GM19372 (cell line): ENCODE measurements at regions not wholly inside any gene's neighbourhood (a gene's known extent, or its start where the extent isn't known, plus 50 kb on each side); places are given as distances from the start of the nearest gene placed in this dataset.
"Not testable (repeated sequence)": the region's sequence is repeated elsewhere in the genome, so short reads cannot be mapped to it uniquely, and the experiment has no call there.

Experiments
- ATAC-seq: cut with Tn5 transposase; IDR thresholded peaks from one replicate; pipeline ENCODE4 v1.9.1; 2021; ENCODE audit warnings: mild to moderate bottlenecking, low read depth, moderate library complexity; ENCODE audit not compliant: unreplicated experiment

GRCh38 chr6:164749221-164750064 lies 560.0 kb downstream of the C6orf118 start:
- ATAC-seq = no peak

- no peak for ATAC-seq
Observed at GRCh38 chr6:164744301-164744700, 565.1 kb downstream of the C6orf118 start.

- no peak for ATAC-seq
Observed at GRCh38 chr6:164741938-164742451, 567.4 kb downstream of the C6orf118 start.

GRCh38 chr6:164736090-164736489 lies 573.3 kb downstream of the C6orf118 start:
- not testable (repeated sequence) for ATAC-seq

- no peak for ATAC-seq
Observed at GRCh38 chr6:164731539-164731938, 577.9 kb downstream of the C6orf118 start.

- ATAC-seq = no peak
Observed at GRCh38 chr6:164721460-164721859, 587.9 kb downstream of the C6orf118 start.

- ATAC-seq = no peak
Observed at GRCh38 chr6:164700497-164700896, 608.9 kb downstream of the C6orf118 start.

- ATAC-seq = no peak
Observed at GRCh38 chr6:164695896-164696295, 613.5 kb downstream of the C6orf118 start.

GRCh38 chr6:164694386-164694785 lies 615.0 kb downstream of the C6orf118 start:
- ATAC-seq = no peak

- ATAC-seq = no peak
Observed at GRCh38 chr6:164693944-164694343, 615.5 kb downstream of the C6orf118 start.

- ATAC-seq = no peak
Observed at GRCh38 chr6:164692772-164693510, 616.5 kb downstream of the C6orf118 start.

- ATAC-seq = no peak
Observed at GRCh38 chr6:164690702-164691500, 618.5 kb downstream of the C6orf118 start.

- no peak for ATAC-seq
Observed at GRCh38 chr6:164690241-164690640, 619.2 kb downstream of the C6orf118 start.

GRCh38 chr6:164665328-164665727 lies 644.1 kb downstream of the C6orf118 start:
- no peak for ATAC-seq

GRCh38 chr6:164663634-164664033 lies 645.8 kb downstream of the C6orf118 start:
- no peak for ATAC-seq

- no peak for ATAC-seq
Observed at GRCh38 chr6:164661716-164662115, 647.7 kb downstream of the C6orf118 start.

- ATAC-seq = no peak
Observed at GRCh38 chr6:164660781-164661180, 648.6 kb downstream of the C6orf118 start.

- ATAC-seq = no peak
Observed at GRCh38 chr6:164640956-164641355, 668.4 kb downstream of the C6orf118 start.

GRCh38 chr6:164628302-164628931 lies 681.0 kb downstream of the C6orf118 start:
- ATAC-seq = no peak

GRCh38 chr6:164616917-164617524 lies 692.4 kb downstream of the C6orf118 start:
- ATAC-seq = no peak
